CD4-positive, alpha-beta T cell treated with Interleukin-15 for 4 hours (primary cell): ENCODE measurements at regions not wholly inside any gene's neighbourhood (a gene's known extent, or its start where the extent isn't known, plus 50 kb on each side); places are given as distances from the start of the nearest gene placed in this dataset.

Source experiments
- DNase-seq: peaks from one replicate; pipeline ENCODE4 v3.0.0-alpha.2; 2020; ENCODE audit warnings: low spot score

DNA sequence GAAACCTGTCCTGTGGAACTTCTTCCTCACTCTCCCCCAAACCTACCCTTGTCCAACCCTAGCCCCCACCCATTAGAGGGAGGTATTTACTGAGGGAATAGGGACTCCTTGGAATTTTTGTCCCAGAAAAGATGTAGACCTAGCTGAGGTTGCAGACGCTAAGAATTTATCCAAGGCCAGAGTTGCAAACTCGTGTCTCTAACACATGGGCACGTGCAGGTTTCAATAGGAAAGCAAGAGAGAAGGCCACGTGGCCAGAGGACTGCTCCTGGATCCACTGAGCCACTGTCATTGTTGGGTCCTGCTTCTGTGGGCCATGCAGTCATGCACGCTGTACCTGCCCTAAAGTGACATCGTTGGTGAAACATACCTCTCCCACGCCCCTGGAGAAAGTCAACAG is 243.4 kb upstream of the KCNG1 start:
- DNase-seq: no peak

DNA sequence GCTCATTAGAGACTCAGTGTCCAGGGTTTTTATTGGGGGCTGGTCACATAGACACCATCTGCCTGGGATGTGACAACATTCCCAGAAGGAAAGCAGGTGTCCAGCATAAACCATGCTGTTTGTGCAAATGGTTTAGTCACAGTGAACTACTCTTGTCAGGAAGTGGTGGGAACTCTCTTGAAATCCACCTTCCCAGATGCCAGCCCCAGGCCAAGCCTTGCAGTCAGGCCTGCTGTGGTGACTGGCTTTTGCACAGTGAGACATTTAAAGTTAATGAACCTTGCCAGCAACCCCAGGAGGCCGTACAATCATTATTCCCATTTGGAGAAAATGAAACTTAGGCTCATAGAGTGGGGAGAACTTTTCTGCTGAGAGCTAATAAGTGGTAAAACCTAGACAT is 242.5 kb upstream of the KCNG1 start:
- no peak for DNase-seq

- no peak for DNase-seq
Measured at GRCh38 chr20:51262240-51262639, 239.3 kb upstream of the KCNG1 start.

GRCh38 chr20:51259455-51259854 is 236.5 kb upstream of the KCNG1 start:
- no peak for DNase-seq

GRCh38 chr20:51258582-51259165 is 235.8 kb upstream of the KCNG1 start:
- no peak for DNase-seq

- DNase-seq: no peak
Measured at GRCh38 chr20:51255417-51255816, 232.5 kb upstream of the KCNG1 start.

DNA sequence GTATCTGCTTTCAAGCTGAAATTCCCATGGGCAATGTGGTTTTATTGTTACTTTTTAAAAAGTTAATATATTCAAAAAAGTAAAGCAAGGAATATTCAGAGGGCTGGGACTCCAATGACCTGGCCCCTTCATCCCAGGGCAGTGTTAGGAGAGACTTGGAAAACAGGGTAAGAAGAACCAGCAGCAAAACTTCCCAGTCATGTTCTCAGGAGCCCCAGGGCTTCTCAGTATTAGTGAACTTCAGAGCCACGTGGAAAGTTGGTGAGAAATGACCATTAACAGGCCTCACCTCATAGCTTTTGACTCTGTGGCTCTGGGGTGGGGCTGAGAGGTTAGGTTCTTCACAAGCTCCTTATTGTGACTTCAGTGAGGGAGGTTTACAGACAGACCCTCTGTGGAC is 230.4 kb upstream of the KCNG1 start:
- DNase-seq: no peak

DNA sequence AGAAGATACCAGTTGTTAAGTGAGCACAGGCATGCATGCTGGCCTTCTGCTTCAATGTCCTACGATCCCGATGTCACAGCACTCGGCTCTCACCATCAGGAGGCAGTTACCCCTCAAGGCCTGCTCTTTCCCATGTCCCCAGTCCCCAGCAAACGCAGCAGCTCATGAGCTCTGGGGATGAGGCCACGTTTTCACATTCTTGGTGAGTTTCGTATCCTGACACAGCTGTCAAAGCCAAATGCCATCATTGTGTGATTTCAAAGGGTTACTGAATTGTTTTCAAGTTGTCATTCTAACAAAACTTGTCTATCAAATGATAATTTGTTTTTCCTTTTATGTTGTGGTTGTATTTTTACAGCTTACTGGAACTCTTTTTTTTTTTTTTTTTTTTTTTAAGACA is 226.9 kb upstream of the KCNG1 start:
- no peak for DNase-seq

DNA sequence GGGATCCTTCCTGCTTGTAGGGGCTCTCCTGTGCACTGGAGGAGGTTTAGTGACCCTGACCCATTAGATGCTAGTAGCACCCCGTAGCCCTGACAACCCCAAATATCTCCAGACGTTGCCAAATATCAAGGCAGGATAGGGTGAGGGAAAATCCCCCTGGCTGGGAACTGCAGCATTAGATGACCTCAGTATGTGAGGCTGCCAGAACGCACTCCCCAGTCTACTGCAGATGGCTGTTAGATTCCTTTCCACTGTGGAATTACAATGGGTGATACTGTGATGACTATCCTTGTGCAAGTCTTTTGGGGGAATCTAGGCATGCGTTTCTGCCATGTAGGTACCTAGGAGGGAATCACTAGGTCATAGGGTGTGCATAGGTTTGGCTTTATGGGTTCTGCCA is 226.3 kb upstream of the KCNG1 start:
- no peak for DNase-seq

- DNase-seq: no peak
Measured at GRCh38 chr20:51244466-51244865, 221.6 kb upstream of the KCNG1 start.

DNA sequence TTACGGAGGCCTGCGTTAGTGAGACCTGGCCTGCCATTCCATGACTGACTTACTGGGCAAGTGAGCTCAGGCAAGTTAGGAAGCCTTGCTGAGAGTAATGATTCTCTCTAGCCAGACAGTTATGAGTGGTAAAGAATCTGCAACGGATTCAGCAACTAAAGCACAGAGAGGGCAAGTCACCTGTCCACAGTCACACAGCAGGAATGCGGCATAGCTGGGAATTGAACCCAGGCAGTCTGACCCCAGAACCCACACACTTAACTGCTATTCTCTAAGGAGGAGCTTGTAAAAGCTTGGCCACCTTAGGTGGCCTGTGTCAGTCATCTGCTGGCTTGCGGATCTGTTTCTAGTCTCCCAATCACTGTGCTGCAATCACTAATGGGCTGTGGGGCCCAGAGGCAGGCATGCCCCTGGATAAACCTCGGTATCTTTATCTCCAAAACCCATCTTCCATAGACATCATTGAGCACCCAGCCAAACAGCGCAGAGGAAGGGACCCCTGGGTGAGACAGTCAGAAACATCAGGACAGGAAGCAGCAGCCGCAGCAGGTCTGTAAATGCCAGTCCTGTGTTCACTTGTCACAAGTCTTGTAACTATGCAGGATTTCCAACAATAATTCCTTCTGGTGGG is 215.9 kb upstream of the KCNG1 start:
- DNase-seq: no peak

DNA sequence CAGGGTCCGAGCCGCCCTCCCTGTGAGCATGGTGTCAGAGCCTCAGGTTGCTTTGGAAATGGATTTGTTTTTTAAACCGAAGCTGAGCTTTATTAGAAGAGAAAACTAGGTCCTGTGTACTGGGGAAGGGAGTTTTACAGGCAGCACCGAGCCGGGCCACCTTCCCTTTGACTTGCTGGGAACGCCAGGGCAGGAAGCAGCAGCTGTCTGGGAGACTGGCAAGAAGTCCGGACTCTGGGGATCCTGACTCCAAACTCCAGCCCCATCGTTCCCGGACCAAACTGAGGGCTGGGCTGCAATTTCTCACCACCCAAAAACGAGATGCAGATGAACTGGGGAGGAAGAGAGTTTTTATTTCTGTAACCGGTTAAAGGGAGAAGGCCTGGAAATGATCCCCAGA is 214.9 kb upstream of the KCNG1 start:
- DNase-seq: no peak

- DNase-seq: no peak
Measured at GRCh38 chr20:51237278-51237677, 214.4 kb upstream of the KCNG1 start.

DNA sequence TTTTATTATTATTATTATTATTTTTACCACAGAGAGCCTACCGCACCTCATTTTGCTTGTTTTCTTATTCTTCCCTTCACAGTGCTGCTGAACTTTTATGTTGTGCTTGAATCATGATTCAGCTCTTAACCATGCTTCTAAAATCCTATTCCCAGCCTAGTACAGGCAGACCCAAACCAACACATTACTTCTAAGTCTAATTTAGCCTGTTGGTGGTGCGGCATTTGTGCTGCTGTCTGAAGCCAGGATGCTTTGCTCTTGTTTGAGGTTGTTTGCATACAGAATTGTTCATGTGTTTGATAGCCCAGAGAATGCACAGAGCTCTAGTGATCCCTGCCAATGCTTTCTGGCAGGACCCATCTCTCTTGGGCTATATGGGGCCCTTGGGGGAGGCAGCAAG is 213.5 kb upstream of the KCNG1 start:
- no peak for DNase-seq

DNA sequence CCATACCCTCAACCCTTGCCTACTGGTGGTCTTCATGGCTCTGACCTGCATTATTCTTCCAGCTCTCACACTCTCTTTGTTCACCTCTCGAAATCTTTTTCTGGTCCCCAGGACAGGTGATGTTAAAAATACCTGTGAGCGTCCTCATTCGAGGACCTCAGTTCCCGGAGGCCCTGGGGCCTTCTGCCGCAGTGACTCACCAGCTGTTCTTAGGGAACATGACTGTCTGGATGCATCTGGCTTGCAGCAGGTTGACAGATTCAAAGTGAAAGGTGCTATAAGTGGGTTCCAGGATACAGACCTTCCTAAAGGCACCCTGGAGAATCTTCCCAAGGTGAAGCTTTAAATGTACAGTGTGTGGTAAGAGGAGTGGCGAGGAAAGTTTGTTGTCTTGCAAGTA is 210.4 kb upstream of the KCNG1 start:
- DNase-seq: no peak

DNA sequence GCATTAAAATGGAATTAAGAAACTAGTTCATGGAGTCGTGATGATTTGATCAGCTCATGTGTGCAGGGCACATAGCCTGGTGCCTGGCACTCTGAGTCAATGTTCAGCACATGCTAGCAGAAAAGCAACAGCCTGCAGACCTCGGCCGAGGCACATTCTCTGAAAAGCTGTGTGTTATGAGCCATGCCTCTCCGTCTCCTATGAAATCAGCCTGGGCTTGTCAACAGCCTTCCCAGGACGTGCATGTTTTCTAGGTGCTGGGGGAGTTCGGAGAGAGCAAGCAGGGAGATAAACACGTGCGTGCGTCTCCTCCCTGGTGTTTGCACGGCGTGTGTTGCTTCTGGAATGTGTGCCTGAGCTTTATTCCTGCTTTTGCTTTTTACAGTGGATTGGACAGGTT is 207.8 kb upstream of the KCNG1 start:
- no peak for DNase-seq

DNA sequence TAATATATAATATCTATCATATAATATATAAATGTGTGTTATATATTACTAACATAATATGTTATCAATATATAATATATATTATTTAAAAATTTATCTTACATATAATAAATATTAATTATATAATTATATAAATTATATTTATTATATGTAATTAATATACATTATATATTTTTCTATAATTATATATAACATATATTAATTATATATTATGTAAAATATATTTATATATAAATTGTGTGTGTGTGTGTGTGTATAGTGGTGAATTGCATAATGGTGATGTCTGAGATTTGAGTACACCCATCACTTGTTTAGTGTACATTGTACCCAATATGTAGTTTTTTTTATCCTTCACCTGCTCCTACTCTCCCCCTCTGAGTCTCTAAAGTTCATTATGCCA is 205.9 kb upstream of the KCNG1 start:
- DNase-seq: no peak

DNA sequence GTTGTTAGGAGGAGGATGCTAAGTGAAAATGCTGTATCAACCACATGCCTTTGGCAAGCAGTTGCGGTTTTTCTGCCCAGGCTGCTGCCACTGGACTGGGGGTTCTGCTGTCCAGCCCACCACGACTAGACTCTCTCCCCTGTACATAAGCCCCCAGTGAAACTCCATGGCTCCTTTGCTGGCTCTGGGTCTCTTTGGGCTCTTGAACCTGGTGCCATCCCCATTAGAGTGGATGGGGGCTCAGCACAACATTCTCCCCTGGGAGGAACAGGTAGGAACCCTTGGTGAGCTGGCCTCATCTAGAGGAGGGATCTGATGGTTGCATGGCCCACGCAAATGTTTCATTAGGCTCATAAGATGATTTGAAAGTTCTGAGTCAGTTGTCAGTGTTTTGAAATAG is 204.8 kb upstream of the KCNG1 start:
- no peak for DNase-seq

DNA sequence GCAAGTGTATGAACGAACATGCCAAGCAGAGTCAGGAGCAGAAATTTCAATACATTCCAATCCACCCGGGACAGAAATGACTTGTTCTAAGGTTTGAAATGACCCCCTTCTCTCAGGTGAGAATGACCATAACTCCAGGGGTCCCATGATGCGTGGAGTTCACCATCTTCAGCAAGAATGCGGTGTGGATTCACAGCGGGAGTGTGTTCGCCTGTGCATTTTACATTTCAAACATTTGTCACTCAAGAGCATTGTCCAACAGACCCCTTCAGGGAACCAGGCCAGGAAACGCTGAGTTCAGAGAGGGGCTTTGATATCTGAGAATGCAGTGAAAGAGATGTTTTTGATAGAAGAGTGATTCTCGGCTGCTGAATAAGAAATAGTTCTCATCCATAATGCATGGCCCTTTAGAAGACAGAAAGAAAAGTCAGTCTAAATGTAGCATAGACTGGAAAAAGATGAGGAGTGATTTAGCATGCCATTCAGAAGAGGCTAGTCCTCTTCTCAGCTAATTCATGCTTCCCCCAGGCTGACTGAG is 200.3 kb upstream of the KCNG1 start:
- DNase-seq: no peak

DNA sequence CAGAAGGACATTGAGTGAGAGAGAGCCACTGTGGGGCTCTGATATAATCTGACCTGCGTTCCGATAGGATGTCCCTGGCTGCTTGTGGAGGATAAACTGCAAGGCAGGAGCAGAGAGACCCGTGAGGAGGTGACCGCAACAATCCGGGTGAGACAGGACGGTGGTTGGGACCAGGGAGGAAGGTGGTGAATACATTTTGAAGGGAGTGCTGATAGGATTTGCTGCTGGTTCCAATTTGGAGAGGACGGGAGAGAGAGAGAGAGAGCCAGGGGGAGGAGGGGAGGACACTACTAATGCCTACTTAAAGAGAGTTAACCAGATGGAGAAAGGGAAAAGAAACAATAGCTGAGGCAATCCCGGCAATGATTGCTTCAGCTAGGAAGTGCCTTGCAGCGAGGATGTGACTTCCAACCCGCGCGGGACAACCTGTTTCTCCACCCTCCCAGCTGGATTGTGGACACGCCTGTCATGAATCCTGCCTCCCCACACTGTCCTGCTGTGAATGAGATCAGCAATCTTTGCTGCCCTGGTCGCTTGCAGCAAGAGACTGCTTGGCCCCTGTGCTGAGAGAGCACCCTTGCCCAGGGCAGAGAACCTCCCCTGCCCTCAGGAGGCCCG is 199.0 kb upstream of the KCNG1 start:
- no peak for DNase-seq

- DNase-seq: no peak
Measured at GRCh38 chr20:51221103-51221502, 198.2 kb upstream of the KCNG1 start.

DNA sequence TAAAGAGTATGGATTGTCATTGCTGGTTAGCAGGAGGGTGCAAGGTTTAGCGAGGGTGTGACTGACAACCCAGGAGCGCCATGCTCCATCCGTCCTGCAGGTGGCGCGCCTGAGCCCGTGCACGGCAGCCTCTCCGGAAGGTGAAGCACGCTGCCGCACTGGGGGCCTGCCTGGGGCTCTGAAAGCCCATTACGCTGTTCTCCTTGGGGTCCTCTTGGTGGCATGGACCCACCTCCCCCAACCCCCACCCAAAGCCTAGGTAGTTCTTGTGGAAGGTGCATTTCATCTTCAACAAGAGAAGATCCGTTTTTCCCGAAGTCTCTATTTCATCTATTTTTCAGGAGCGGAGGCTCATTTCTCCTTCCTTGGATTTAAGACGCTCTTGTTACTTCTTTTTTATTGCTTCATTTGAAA is 197.4 kb upstream of the KCNG1 start:
- DNase-seq: peak; percentile 39

DNA sequence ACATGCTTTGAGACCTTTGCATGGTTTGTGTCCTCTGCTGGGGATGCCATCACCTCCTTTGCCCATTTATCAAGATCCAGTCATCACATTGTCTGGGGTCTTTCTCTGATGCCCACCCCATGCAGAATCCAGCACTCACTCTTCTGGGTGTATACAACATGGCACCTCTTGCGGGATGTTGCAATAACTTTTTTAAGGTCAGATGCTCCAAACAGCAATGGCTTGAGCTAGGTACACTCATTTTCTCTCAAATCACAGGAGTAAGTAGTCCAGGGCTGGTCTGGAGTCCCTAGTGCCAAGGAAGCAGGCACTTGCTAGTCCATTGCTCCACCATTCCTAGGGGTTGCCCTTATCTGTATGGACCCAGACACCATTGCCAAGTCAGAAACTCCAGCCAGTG is 196.6 kb upstream of the KCNG1 start:
- no peak for DNase-seq

- DNase-seq: no peak
Measured at GRCh38 chr20:51218603-51219002, 195.7 kb upstream of the KCNG1 start.
